ENCODE measurements at regions not wholly inside any gene's neighbourhood (a gene's known extent, or its start where the extent isn't known, plus 50 kb on each side); places are given as distances from the start of the nearest gene placed in this dataset.

DNA sequence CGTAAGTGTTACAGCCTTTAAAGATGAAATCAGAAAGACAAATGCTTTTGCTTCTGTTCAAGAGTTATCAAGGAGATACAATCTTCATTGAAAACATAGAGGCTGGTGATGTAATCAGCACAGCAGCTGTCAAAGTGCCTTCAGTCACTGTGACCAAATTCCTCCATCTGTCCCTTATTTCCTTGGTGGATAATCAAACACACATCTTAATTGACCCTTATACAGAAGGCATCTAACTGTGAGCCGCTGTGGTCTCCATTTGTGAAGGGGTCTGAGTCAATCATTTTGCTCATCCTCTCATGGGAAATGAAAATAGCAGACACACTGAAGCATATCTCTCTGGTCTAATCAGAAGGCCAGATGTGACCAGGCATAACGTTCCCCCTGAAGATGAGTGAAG lies 130.1 kb upstream of the TLR4 start:
- H3K27me3 ChIP-seq (ENCODE audit: insufficient read depth, poor library complexity, severe bottlenecking), result no peaks in the 10 kb centered on the region
- H3K36me3 ChIP-seq (ENCODE audit: low read depth), result no peaks in the 10 kb centered on the region
- no peaks in the 10 kb centered on the region for H3K9me3 ChIP-seq (ENCODE audit: severe bottlenecking)
- no peak overlapping the region for H3K27ac ChIP-seq (ENCODE audit: poor library complexity, severe bottlenecking)
- ATAC-seq (ENCODE audit: low read depth), result no peak
- no peaks in the 10 kb centered on the region for H3K4me1 ChIP-seq (ENCODE audit: insufficient read depth, poor library complexity, severe bottlenecking)
- DNase-seq (ENCODE audit: low spot score), result no peak
- TF ChIP-seq, protein P1, sequence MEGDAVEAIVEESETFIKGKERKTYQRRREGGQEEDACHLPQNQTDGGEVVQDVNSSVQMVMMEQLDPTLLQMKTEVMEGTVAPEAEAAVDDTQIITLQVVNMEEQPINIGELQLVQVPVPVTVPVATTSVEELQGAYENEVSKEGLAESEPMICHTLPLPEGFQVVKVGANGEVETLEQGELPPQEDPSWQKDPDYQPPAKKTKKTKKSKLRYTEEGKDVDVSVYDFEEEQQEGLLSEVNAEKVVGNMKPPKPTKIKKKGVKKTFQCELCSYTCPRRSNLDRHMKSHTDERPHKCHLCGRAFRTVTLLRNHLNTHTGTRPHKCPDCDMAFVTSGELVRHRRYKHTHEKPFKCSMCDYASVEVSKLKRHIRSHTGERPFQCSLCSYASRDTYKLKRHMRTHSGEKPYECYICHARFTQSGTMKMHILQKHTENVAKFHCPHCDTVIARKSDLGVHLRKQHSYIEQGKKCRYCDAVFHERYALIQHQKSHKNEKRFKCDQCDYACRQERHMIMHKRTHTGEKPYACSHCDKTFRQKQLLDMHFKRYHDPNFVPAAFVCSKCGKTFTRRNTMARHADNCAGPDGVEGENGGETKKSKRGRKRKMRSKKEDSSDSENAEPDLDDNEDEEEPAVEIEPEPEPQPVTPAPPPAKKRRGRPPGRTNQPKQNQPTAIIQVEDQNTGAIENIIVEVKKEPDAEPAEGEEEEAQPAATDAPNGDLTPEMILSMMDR (IDR thresholded peaks at IDR 0.05; ENCODE audit: poor library complexity, severe bottlenecking), result no peak
- H3K4me3 ChIP-seq (ENCODE audit: severe bottlenecking), result no peak overlapping the region

DNA sequence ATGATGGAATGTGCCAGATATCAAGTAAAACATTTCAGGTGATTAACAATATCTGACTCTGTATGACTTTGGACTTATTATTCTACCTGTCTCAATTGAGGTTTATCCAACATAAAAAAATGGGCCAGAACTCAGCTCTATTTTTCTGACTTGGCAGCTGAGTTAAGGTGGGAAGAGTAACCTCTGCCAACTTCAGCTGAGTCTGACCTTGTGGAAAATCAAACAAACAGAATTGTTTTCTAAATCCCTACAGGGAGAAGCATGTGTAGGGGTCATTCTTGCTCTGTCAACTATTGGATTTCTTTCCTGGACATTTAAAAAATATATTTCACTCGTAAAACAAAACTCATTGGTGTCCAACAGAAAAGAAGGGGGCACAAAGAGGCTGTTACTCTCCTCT lies 139.4 kb upstream of the TLR4 start:
- H3K36me3 ChIP-seq (ENCODE audit: low read depth), result no peaks in the 10 kb centered on the region
- TF ChIP-seq, protein P1 (IDR thresholded peaks at IDR 0.05; ENCODE audit: poor library complexity, severe bottlenecking), result no peak
- no peaks in the 10 kb centered on the region for H3K4me1 ChIP-seq (ENCODE audit: insufficient read depth, poor library complexity, severe bottlenecking)
- H3K4me3 ChIP-seq (ENCODE audit: severe bottlenecking), result no peak overlapping the region
- H3K27me3 ChIP-seq (ENCODE audit: insufficient read depth, poor library complexity, severe bottlenecking), result no peaks in the 10 kb centered on the region
- no peak for ATAC-seq (ENCODE audit: low read depth)
- H3K9me3 ChIP-seq (ENCODE audit: severe bottlenecking), result no peaks in the 10 kb centered on the region
- no peak overlapping the region for H3K27ac ChIP-seq (ENCODE audit: poor library complexity, severe bottlenecking)
- DNase-seq (ENCODE audit: low spot score), result no peak

DNA sequence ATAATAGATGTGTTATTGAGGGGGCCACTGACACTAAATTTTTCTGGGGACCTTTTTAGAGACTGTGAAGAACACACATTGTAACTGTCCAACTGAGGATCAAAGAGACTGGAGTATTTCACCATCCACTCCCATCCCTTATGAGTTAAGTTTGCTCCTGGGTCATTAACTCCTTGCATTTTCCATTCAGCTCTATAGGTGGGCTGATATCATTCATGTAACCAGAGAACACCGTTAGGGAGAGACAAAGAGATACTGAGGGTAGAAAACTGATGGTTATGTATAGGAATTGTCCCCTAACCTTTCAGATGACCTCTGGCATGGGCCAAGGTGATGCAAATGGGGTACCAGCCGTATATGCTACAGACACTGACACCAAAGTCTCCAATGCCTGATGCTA lies 142.4 kb upstream of the TLR4 start:
- H3K4me1 ChIP-seq (ENCODE audit: insufficient read depth, poor library complexity, severe bottlenecking), result no peaks in the 10 kb centered on the region
- TF ChIP-seq, protein P1 (IDR thresholded peaks at IDR 0.05; ENCODE audit: poor library complexity, severe bottlenecking), result no peak
- H3K9me3 ChIP-seq (ENCODE audit: severe bottlenecking), result no peaks in the 10 kb centered on the region
- ATAC-seq (ENCODE audit: low read depth) (no peak), DNase-seq (ENCODE audit: low spot score) (no peak)
- H3K27me3 ChIP-seq (ENCODE audit: insufficient read depth, poor library complexity, severe bottlenecking), result no peaks in the 10 kb centered on the region
- H3K27ac ChIP-seq (ENCODE audit: poor library complexity, severe bottlenecking), result no peak overlapping the region
- no peak overlapping the region for H3K4me3 ChIP-seq (ENCODE audit: severe bottlenecking)
- no peaks in the 10 kb centered on the region for H3K36me3 ChIP-seq (ENCODE audit: low read depth)

DNA sequence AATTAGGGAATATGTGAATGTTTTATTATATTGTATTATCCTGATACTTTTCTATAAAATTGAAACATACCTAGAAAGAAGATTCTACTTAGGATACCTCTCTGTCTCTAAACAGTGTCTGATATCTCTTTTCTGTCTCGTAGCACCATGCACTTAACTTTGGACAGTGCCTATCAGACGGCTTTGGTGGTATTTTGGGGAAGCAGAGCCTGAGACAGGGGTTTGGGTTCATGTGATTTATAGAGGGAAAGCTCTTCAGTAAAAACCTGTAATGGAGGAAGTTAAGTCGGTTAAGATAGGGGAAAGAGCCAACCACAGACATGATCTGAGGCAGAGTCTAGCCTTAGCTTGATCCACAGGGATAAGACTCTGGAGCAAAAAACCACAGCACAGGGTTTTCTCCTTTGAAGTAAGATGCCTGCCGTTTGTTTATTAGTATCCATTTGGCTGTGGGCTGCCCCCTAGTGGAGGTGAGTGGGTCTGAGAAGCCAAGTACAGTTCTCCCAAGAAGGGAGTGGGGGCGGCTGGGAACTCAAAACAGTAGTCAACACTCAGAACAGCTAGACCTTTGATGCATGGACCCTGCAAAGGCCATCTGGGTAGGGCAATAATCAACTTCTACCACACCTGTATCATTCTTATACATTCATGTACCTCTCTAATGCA lies 141.2 kb upstream of the ASTN2 start:
- Histone ChIP-seq H3K36me3 (ENCODE audit: low read depth) (no peaks in the 10 kb centered on the region), H3K4me1 (ENCODE audit: insufficient read depth, poor library complexity, severe bottlenecking) (no peaks in the 10 kb centered on the region), H3K27ac (ENCODE audit: poor library complexity, severe bottlenecking) (no peak overlapping the region), H3K27me3 (ENCODE audit: insufficient read depth, poor library complexity, severe bottlenecking) (no peaks in the 10 kb centered on the region), H3K4me3 (ENCODE audit: severe bottlenecking) (no peak overlapping the region), H3K9me3 (ENCODE audit: severe bottlenecking) (no peaks in the 10 kb centered on the region)
- no peak for DNase-seq (ENCODE audit: low spot score)
- ATAC-seq (ENCODE audit: low read depth), result peak; percentile 58; the same call in 2 of the 3 replicates
- TF ChIP-seq, protein P1 (IDR thresholded peaks at IDR 0.05; ENCODE audit: poor library complexity, severe bottlenecking), result peak; percentile 59

DNA sequence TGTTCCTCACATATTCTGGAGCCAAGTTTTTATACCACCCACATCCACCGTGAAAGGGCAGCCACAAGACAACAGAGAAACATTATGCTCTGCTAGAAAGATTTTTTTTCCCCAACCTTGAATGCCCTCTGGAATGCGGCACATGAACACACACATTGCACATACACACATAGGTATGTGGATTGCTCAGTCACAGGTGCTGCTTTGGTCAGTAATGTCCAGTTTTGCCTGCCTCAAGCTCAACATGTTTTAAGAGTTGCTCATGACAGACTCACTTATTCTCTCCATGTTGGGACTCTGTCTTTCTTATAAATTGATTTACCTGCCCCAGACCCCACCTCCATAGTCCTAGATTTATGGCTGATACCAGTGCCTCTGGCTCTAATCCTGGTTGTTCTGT lies 138.0 kb upstream of the ASTN2 start:
- Histone ChIP-seq H3K27me3 (ENCODE audit: insufficient read depth, poor library complexity, severe bottlenecking) (no peaks in the 10 kb centered on the region), H3K27ac (ENCODE audit: poor library complexity, severe bottlenecking) (no peak overlapping the region), H3K36me3 (ENCODE audit: low read depth) (no peaks in the 10 kb centered on the region), H3K4me3 (ENCODE audit: severe bottlenecking) (no peak overlapping the region), H3K4me1 (ENCODE audit: insufficient read depth, poor library complexity, severe bottlenecking) (no peaks in the 10 kb centered on the region), H3K9me3 (ENCODE audit: severe bottlenecking) (no peaks in the 10 kb centered on the region)
- ATAC-seq (ENCODE audit: low read depth) (no peak), DNase-seq (ENCODE audit: low spot score) (no peak)
- TF ChIP-seq, protein P1 (IDR thresholded peaks at IDR 0.05; ENCODE audit: poor library complexity, severe bottlenecking), result no peak

Data from RWPE2 (cell line).